Fibroblast of lung (primary cell): ENCODE measurements at regions not wholly inside any gene's neighbourhood (a gene's known extent, or its start where the extent isn't known, plus 50 kb on each side); places are given as distances from the start of the nearest gene placed in this dataset.

Source experiments
- CTCF ChIP-seq, 2 donors: IDR thresholded peaks in 1 of 2; conservative IDR thresholded peaks in 1 of 2; 1 replicate in 1 of 2; 2 replicates in 1 of 2; pipeline ENCODE4 v1.5.1; 2011 to 2012; ENCODE audit warnings: low read length in 2 of 2, control low read depth in 1 of 2, inconsistent platforms in 1 of 2, low read depth in 1 of 2, mild to moderate bottlenecking in 1 of 2
- EZH2 ChIP-seq: IDR thresholded peaks from 2 replicates; pipeline ENCODE4 v1.5.1; 2012; ENCODE audit warnings: low read length, control low read depth, mild to moderate bottlenecking; ENCODE audit errors: missing control alignments

- TF ChIP-seq CTCF (conservative IDR thresholded peaks at IDR 0.05 in 1 of 2, IDR thresholded peaks at IDR 0.05 in 1 of 2; ENCODE audit: low read depth in 1 of 2, low read length in 2 of 2) (no peak), EZH2 (no peak)
Measured at GRCh38 chr7:155206318-155207020, 91.2 kb upstream of the INSIG1 start.
